GM23338 (cell line): ENCODE measurements at regions not wholly inside any gene's neighbourhood (a gene's known extent, or its start where the extent isn't known, plus 50 kb on each side); places are given as distances from the start of the nearest gene placed in this dataset.

Experiments used
- ATAC-seq: fragments of 200-7000 bp; cut with Tn5 transposase; 3 replicates; pipeline ENCODE4 v1.9.1; 2020
- DNase-seq: peaks from one replicate; pipeline ENCODE4 v3.0.0-alpha.2; 2015; ENCODE audit warnings: low spot score
- H2AFZ ChIP-seq: fragments of 200-600 bp; sonication (generic); 2 replicates; pipeline ENCODE4 v1.8.0; 2016; ENCODE audit warnings: antibody characterized with exemption, mild to moderate bottlenecking, moderate library complexity
- H3F3A ChIP-seq: fragments of 200-600 bp; sonication (generic); replicated peaks from 2 replicates; pipeline ENCODE4 v1.8.0; 2017; ENCODE audit warnings: antibody characterized with exemption, mixed run types, low read depth
- H3K27ac ChIP-seq: fragments of 200-600 bp; sonication (generic); 2 replicates; pipeline ENCODE4 v1.6.1; 2016; ENCODE audit warnings: low read depth
- H3K27me3 ChIP-seq: fragments of 200-600 bp; sonication (generic); 2 replicates; pipeline ENCODE4 v1.8.0; 2016; ENCODE audit warnings: mild to moderate bottlenecking, mixed run types, moderate library complexity; ENCODE audit not compliant: insufficient read depth
- H3K36me3 ChIP-seq: fragments of 200-600 bp; sonication (generic); 2 replicates; pipeline ENCODE4 v1.8.0; 2016; ENCODE audit warnings: mild to moderate bottlenecking; ENCODE audit not compliant: insufficient read depth
- H3K4me1 ChIP-seq: fragments of 200-600 bp; sonication (generic); 2 replicates; pipeline ENCODE4 v1.8.0; 2016; ENCODE audit warnings: mild to moderate bottlenecking, moderate library complexity; ENCODE audit not compliant: insufficient read depth
- H3K4me2 ChIP-seq: fragments of 200-600 bp; sonication (generic); 2 replicates; pipeline ENCODE4 v1.7.1; 2017; ENCODE audit warnings: mixed run types
- H3K4me3 ChIP-seq: fragments of 200-600 bp; sonication (generic); 2 replicates; pipeline ENCODE4 v1.6.1; 2016; ENCODE audit warnings: mixed run types
- H3K79me2 ChIP-seq: fragments of 200-600 bp; sonication (generic); replicated peaks from 2 replicates; pipeline ENCODE4 v1.8.0; 2017; ENCODE audit warnings: mild to moderate bottlenecking; ENCODE audit not compliant: insufficient read depth
- H3K9me2 ChIP-seq: fragments of 200-600 bp; sonication (generic); 2 replicates; pipeline ENCODE4 v1.8.0; 2017; ENCODE audit not compliant: insufficient read depth
- H4K20me1 ChIP-seq: fragments of 200-600 bp; sonication (generic); replicated peaks from 2 replicates; pipeline ENCODE4 v1.8.0; 2017; ENCODE audit warnings: mild to moderate bottlenecking; ENCODE audit not compliant: insufficient read depth
- H3K27ac Mint-ChIP-seq: 2 replicates; pipeline ENCODE4 v1.8.0; 2020; ENCODE audit warnings: inconsistent platforms, mild to moderate bottlenecking, moderate library complexity, mixed read lengths
- H3K27me3 Mint-ChIP-seq: 3 replicates; pipeline ENCODE4 v1.8.0; 2022; ENCODE audit warnings: low read depth, mild to moderate bottlenecking, moderate library complexity, mixed read lengths, inconsistent platforms; ENCODE audit not compliant: insufficient read depth, poor library complexity
- H3K36me3 Mint-ChIP-seq: 3 replicates; pipeline ENCODE4 v1.8.0; 2021; ENCODE audit warnings: low read depth, mild to moderate bottlenecking, inconsistent platforms, moderate library complexity, mixed read lengths
- H3K4me1 Mint-ChIP-seq: 3 replicates; pipeline ENCODE4 v1.8.0; 2020; ENCODE audit warnings: mild to moderate bottlenecking, inconsistent platforms, mixed read lengths
- H3K4me3 Mint-ChIP-seq: 3 replicates; pipeline ENCODE4 v1.8.0; 2021; ENCODE audit warnings: moderate library complexity, mild to moderate bottlenecking, inconsistent platforms, mixed read lengths
- H3K9me3 Mint-ChIP-seq: 3 replicates; pipeline ENCODE4 v1.8.0; 2020; ENCODE audit warnings: moderate library complexity, mild to moderate bottlenecking, inconsistent platforms, mixed read lengths
- CREB1 ChIP-seq: fragments of 250-450 bp; sonication (Bioruptor Pico); IDR thresholded peaks from 2 replicates; pipeline ENCODE4 v1.5.0; 2020; ENCODE audit warnings: low read depth, mild to moderate bottlenecking, moderate library complexity
- EZH2 ChIP-seq: fragments of 200-600 bp; sonication (generic); IDR thresholded peaks from one replicate; pipeline ENCODE4 v1.8.0; 2017; ENCODE audit warnings: antibody characterized with exemption, mild to moderate bottlenecking, low read depth; ENCODE audit not compliant: unreplicated experiment
- EZH2phosphoT487 ChIP-seq: fragments of 200-600 bp; sonication (generic); IDR thresholded peaks from one replicate; pipeline ENCODE4 v1.8.1; 2018; ENCODE audit warnings: antibody characterized with exemption; ENCODE audit not compliant: unreplicated experiment
- JUNB ChIP-seq: IDR thresholded peaks from one replicate; pipeline ENCODE4 v1.6.1; 2016; ENCODE audit warnings: antibody characterized with exemption; ENCODE audit not compliant: unreplicated experiment
- REST ChIP-seq: IDR thresholded peaks from one replicate; pipeline ENCODE4 v1.6.1; 2018; ENCODE audit warnings: antibody characterized with exemption; ENCODE audit not compliant: unreplicated experiment
- STAT1 ChIP-seq: IDR thresholded peaks from one replicate; pipeline ENCODE4 v1.6.1; 2016; ENCODE audit warnings: antibody characterized with exemption; ENCODE audit not compliant: unreplicated experiment
- ZNF114 ChIP-seq: fragments of 250-450 bp; sonication (Bioruptor Pico); IDR thresholded peaks from 2 replicates; pipeline ENCODE4 v1.5.0; 2020; ENCODE audit warnings: mild to moderate bottlenecking, moderate library complexity
- ZNF331 ChIP-seq: fragments of 250-450 bp; sonication (Bioruptor Pico); IDR thresholded peaks from 2 replicates; pipeline ENCODE4 v1.5.0; 2020; ENCODE audit warnings: low read depth, mild to moderate bottlenecking, moderate library complexity
- ZNF462 ChIP-seq: fragments of 250-450 bp; sonication (Bioruptor Pico); IDR thresholded peaks from 2 replicates; pipeline ENCODE4 v1.5.0; 2020; ENCODE audit warnings: mild to moderate bottlenecking, moderate library complexity
- TF ChIP-seq, protein P1 (sequence below): IDR thresholded peaks from 2 replicates; pipeline ENCODE4 v1.6.1; 2016; ENCODE audit warnings: antibody characterized with exemption

- TF ChIP-seq EZH2phosphoT487 (no peak), REST (no peak), ZNF114 (no peak)
- TF ChIP-seq, protein P1, sequence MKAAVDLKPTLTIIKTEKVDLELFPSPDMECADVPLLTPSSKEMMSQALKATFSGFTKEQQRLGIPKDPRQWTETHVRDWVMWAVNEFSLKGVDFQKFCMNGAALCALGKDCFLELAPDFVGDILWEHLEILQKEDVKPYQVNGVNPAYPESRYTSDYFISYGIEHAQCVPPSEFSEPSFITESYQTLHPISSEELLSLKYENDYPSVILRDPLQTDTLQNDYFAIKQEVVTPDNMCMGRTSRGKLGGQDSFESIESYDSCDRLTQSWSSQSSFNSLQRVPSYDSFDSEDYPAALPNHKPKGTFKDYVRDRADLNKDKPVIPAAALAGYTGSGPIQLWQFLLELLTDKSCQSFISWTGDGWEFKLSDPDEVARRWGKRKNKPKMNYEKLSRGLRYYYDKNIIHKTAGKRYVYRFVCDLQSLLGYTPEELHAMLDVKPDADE, result no peak
These were observed 67.2 kb upstream of the HNMT start (continued) for GRCh38 chr2:137897082-137897481.

GRCh38 chr2:137900421-137901141 is 63.7 kb upstream of the HNMT start:
- H3K9me3 Mint-ChIP-seq, result no peaks in the 10 kb centered on the region
- Histone ChIP-seq H4K20me1 (no peaks in the 10 kb centered on the region), H3F3A (no peaks in the 10 kb centered on the region), H3K4me1 (no peaks in the 10 kb centered on the region), H3K27ac (no peak overlapping the region), H3K36me3 (no peaks in the 10 kb centered on the region), H3K4me2 (no peak overlapping the region), H3K4me3 (no peak overlapping the region), H2AFZ (no peak overlapping the region), H3K79me2 (no peaks in the 10 kb centered on the region), H3K9me2 (no peaks in the 10 kb centered on the region), H3K27me3 (no peaks in the 10 kb centered on the region)
- H3K4me1 Mint-ChIP-seq, result no peaks in the 10 kb centered on the region
- DNase-seq (no peak), ATAC-seq (no peak)
- H3K27me3 Mint-ChIP-seq, result no peaks in the 10 kb centered on the region
- H3K36me3 Mint-ChIP-seq, result no peaks in the 10 kb centered on the region
- H3K4me3 Mint-ChIP-seq, result no peak overlapping the region
- no peak overlapping the region for H3K27ac Mint-ChIP-seq
- no peak for TF ChIP-seq ZNF462 (CRISPR knock-in tag)
- TF ChIP-seq JUNB, result no peak
- no peak for TF ChIP-seq STAT1
- TF ChIP-seq CREB1 (CRISPR knock-in tag), result no peak
- no peak for TF ChIP-seq EZH2
- no peak for TF ChIP-seq REST
- TF ChIP-seq ZNF331 (CRISPR knock-in tag), result no peak
